SK-N-SH (cell line): ENCODE measurements at regions not wholly inside any gene's neighbourhood (a gene's known extent, or its start where the extent isn't known, plus 50 kb on each side); places are given as distances from the start of the nearest gene placed in this dataset.

Source experiments
- CHD2 ChIP-seq: fragments of 150-350 bp; IDR thresholded peaks from 2 replicates; pipeline ENCODE4 v1.6.1; 2018; ENCODE audit warnings: low read length; ENCODE audit not compliant: partially characterized antibody
- CTCF ChIP-seq: fragments of 200-600 bp; sonication (generic); IDR thresholded peaks from 2 replicates; pipeline ENCODE4 v1.6.1; 2017; ENCODE audit warnings: antibody characterized with exemption, mild to moderate bottlenecking, moderate library complexity
- EZH2phosphoT487 ChIP-seq: fragments of 200-600 bp; sonication (generic); IDR thresholded peaks from 2 replicates; pipeline ENCODE4 v1.6.1; 2017; ENCODE audit warnings: low read depth, mixed run types, mild to moderate bottlenecking, antibody characterized with exemption, moderate library complexity, borderline replicate concordance
- GATA2 ChIP-seq: sonication (generic); formaldehyde crosslinking; IDR thresholded peaks from 2 replicates; pipeline ENCODE4 v1.5.0; 2020; ENCODE audit warnings: mild to moderate bottlenecking, missing genetic modification reagents
- IRF3 ChIP-seq: fragments of 150-350 bp; IDR thresholded peaks from 2 replicates; pipeline ENCODE4 v1.6.1; 2016; ENCODE audit warnings: mild to moderate bottlenecking, low read depth, low read length
- JUND ChIP-seq: IDR thresholded peaks from 2 replicates; pipeline ENCODE4 v1.4.0; 2012
- RAD21 ChIP-seq: IDR thresholded peaks from 2 replicates; pipeline ENCODE4 v1.6.1; 2012; ENCODE audit warnings: mild to moderate bottlenecking, low read length
- REST ChIP-seq: IDR thresholded peaks from 2 replicates; pipeline ENCODE4 v1.6.1; 2012; ENCODE audit warnings: mild to moderate bottlenecking, low read depth, low read length, moderate library complexity
- RFX5 ChIP-seq: IDR thresholded peaks from 2 replicates; pipeline ENCODE4 v1.6.1; 2012; ENCODE audit warnings: mild to moderate bottlenecking, improper control_type of control experiment, low read length
- SMC3 ChIP-seq: IDR thresholded peaks from 2 replicates; pipeline ENCODE4 v1.6.1; 2012; ENCODE audit warnings: low read depth, low read length, improper control_type of control experiment
- TCF12 ChIP-seq: IDR thresholded peaks from 2 replicates; pipeline ENCODE4 v1.4.0; 2012
- TEAD4 ChIP-seq: IDR thresholded peaks from 2 replicates; pipeline ENCODE4 v1.4.0; 2012; ENCODE audit warnings: mild to moderate bottlenecking, borderline replicate concordance; ENCODE audit not compliant: insufficient read depth
- USF2 ChIP-seq: fragments of 150-350 bp; IDR thresholded peaks from 2 replicates; pipeline ENCODE4 v1.6.1; 2017; ENCODE audit warnings: antibody characterized with exemption, low read length, low read depth, borderline replicate concordance

DNA sequence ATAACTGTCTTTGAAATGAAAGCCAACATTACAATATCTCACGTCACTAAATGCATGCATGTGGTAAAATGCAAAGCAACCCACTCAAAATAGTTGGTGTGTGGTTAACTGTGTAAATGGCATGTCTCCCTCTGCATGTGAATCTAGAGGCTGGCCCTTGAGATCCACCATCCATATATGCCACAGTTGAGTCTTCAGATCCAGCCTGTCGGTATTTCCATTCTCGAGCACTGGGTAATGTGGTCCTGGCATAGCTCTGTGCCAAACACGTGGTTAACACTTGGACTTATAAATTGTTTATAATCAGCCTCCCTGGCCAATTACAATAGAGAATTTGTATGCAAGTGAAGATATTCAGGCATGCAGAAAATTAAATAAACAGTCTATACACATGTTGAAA is 90.3 kb downstream of the LYZL1 start:
- TF ChIP-seq IRF3 (no peak), RAD21 (no peak), CTCF (no peak), EZH2phosphoT487 (no peak), JUND (no peak), USF2 (no peak), TCF12 (no peak), REST (no peak), TEAD4 (no peak), RFX5 (no peak), GATA2 (CRISPR knock-in tag) (no peak), SMC3 (no peak), CHD2 (no peak)
